Astrocyte (in vitro differentiated cells and primary cell): ENCODE measurements at regions not wholly inside any gene's neighbourhood (a gene's known extent, or its start where the extent isn't known, plus 50 kb on each side); places are given as distances from the start of the nearest gene placed in this dataset.

Source experiments
- DNase-seq: peaks from one replicate; pipeline ENCODE4 v3.0.0-alpha.2; 2010; ENCODE audit warnings: low read depth
- FAIRE-seq: peaks from 2 replicates; lab custom pipeline; 2011; peaks lifted over from hg19 to GRCh38; lab: Jason Lieb, UNC
- H2AFZ ChIP-seq: 2 replicates; pipeline ENCODE4 v1.6.0; 2012; ENCODE audit warnings: low read depth, low read length, inconsistent platforms
- H3K27ac ChIP-seq: 2 replicates; pipeline ENCODE4 v1.5.1; 2011; ENCODE audit warnings: low read depth, low read length, inconsistent platforms
- H3K27me3 ChIP-seq: 2 replicates; pipeline ENCODE4 v1.6.0; 2011; ENCODE audit warnings: low read length, inconsistent platforms; ENCODE audit not compliant: insufficient read depth
- H3K36me3 ChIP-seq: 2 replicates; pipeline ENCODE4 v1.5.1; 2011; ENCODE audit warnings: low read length, inconsistent platforms; ENCODE audit not compliant: insufficient read depth
- H3K4me1 ChIP-seq: 2 replicates; pipeline ENCODE4 v1.5.1; 2011; ENCODE audit warnings: low read length, inconsistent platforms; ENCODE audit not compliant: insufficient read depth
- H3K4me2 ChIP-seq: 2 replicates; pipeline ENCODE4 v1.6.0; 2012; ENCODE audit warnings: low read length, inconsistent platforms
- H3K4me3 ChIP-seq: 2 replicates; pipeline ENCODE4 v1.5.1; 2011; ENCODE audit warnings: low read depth, mild to moderate bottlenecking, low read length, inconsistent platforms; ENCODE audit not compliant: insufficient read depth
- H3K79me2 ChIP-seq: 2 replicates; pipeline ENCODE4 v1.6.0; 2012; ENCODE audit warnings: mild to moderate bottlenecking, low read length, inconsistent platforms; ENCODE audit not compliant: insufficient read depth
- H3K9ac ChIP-seq: 2 replicates; pipeline ENCODE4 v1.6.0; 2012; ENCODE audit warnings: mild to moderate bottlenecking, low read length, inconsistent platforms
- H3K9me3 ChIP-seq: 2 replicates; pipeline ENCODE4 v1.5.1; 2012; ENCODE audit warnings: low read depth, mild to moderate bottlenecking, low read length, inconsistent platforms; ENCODE audit not compliant: insufficient read depth
- H4K20me1 ChIP-seq: 2 replicates; pipeline ENCODE4 v1.6.0; 2012; ENCODE audit warnings: low read length, inconsistent platforms; ENCODE audit not compliant: insufficient read depth
- H3K27ac Mint-ChIP-seq: one replicate; pipeline ENCODE4 v1.8.0; 2021; ENCODE audit warnings: mild to moderate bottlenecking, mixed read lengths; ENCODE audit not compliant: unreplicated experiment
- H3K27me3 Mint-ChIP-seq: one replicate; pipeline ENCODE4 v1.8.0; 2021; ENCODE audit warnings: low read depth, mixed read lengths; ENCODE audit not compliant: unreplicated experiment
- H3K36me3 Mint-ChIP-seq: one replicate; pipeline ENCODE4 v1.8.0; 2021; ENCODE audit warnings: low read depth, mixed read lengths; ENCODE audit not compliant: unreplicated experiment
- H3K4me1 Mint-ChIP-seq: one replicate; pipeline ENCODE4 v1.8.0; 2021; ENCODE audit warnings: low read depth, mixed read lengths; ENCODE audit not compliant: unreplicated experiment
- H3K4me3 Mint-ChIP-seq: one replicate; pipeline ENCODE4 v1.8.0; 2021; ENCODE audit warnings: mild to moderate bottlenecking, moderate library complexity, mixed read lengths; ENCODE audit not compliant: unreplicated experiment
- H3K9me3 Mint-ChIP-seq: one replicate; pipeline ENCODE4 v1.8.0; 2021; ENCODE audit warnings: mild to moderate bottlenecking, mixed read lengths; ENCODE audit not compliant: unreplicated experiment
- EZH2 ChIP-seq: IDR thresholded peaks from 2 replicates; pipeline ENCODE4 v1.6.1; 2012; ENCODE audit warnings: mild to moderate bottlenecking, low read length, inconsistent platforms; ENCODE audit not compliant: insufficient read depth
- TF ChIP-seq, protein P1 (sequence below): IDR thresholded peaks from 2 replicates; pipeline ENCODE4 v1.5.1; 2011; ENCODE audit warnings: low read depth, mild to moderate bottlenecking, inconsistent platforms, low read length, moderate library complexity; ENCODE audit not compliant: insufficient read depth

DNA sequence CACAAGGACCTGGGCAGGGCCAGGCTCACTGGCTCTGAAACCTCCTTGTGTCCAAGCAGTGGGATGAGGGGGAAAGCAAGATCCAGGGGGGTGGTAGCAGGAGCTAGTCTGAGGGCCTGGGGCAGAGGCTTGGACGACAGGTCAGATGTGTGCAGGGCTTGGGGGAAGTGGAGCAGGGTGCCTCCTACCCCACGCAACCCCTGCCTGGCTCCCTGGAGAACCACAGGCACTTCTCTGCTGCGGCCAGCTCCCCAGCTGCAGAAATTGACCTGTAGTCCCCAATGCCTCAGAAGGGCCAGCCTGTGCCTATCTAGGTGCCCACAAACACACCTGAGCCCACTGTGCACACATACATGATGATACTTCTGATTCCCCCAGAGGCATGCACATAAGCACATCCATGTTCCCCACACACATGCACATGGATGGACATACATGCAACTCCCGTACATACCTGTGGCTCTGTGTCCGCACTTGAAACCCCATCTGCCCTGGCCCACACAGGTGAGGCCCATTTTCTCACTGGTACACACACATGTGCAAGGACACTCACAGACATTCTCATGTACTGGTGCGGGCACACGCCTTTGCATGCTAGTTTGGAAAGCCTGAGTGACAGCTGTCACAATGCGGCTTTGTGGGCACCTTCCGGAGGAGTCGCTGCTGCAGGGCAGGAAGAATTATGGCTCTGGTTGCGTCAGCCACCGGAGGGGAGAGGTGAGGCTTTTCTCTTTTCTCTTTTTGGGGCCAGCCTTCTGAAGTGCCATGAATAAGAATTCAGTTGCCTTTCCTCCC is 247.2 kb upstream of the CSF3R start:
- Mint-ChIP-seq H3K4me3 (no peak overlapping the region), H3K36me3 (no peaks in the 10 kb centered on the region), H3K9me3 (peaks cover 1% of the 10 kb centered on the region), H3K27me3 (peaks cover 55% of the 10 kb centered on the region), H3K27ac (no peak overlapping the region), H3K4me1 (no peaks in the 10 kb centered on the region)
- Histone ChIP-seq H3K9me3 (no peaks in the 10 kb centered on the region), H3K4me2 (no peak overlapping the region), H4K20me1 (no peaks in the 10 kb centered on the region), H3K27ac (no peak overlapping the region), H3K36me3 (no peaks in the 10 kb centered on the region), H2AFZ (no peak overlapping the region), H3K9ac (no peak overlapping the region), H3K79me2 (no peaks in the 10 kb centered on the region), H3K4me1 (no peaks in the 10 kb centered on the region), H3K27me3 (no peaks in the 10 kb centered on the region), H3K4me3 (no peak overlapping the region)
- FAIRE-seq (no peak), DNase-seq (no peak)
- TF ChIP-seq, protein P1, sequence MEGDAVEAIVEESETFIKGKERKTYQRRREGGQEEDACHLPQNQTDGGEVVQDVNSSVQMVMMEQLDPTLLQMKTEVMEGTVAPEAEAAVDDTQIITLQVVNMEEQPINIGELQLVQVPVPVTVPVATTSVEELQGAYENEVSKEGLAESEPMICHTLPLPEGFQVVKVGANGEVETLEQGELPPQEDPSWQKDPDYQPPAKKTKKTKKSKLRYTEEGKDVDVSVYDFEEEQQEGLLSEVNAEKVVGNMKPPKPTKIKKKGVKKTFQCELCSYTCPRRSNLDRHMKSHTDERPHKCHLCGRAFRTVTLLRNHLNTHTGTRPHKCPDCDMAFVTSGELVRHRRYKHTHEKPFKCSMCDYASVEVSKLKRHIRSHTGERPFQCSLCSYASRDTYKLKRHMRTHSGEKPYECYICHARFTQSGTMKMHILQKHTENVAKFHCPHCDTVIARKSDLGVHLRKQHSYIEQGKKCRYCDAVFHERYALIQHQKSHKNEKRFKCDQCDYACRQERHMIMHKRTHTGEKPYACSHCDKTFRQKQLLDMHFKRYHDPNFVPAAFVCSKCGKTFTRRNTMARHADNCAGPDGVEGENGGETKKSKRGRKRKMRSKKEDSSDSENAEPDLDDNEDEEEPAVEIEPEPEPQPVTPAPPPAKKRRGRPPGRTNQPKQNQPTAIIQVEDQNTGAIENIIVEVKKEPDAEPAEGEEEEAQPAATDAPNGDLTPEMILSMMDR: no peak
- no peak for TF ChIP-seq EZH2

DNA sequence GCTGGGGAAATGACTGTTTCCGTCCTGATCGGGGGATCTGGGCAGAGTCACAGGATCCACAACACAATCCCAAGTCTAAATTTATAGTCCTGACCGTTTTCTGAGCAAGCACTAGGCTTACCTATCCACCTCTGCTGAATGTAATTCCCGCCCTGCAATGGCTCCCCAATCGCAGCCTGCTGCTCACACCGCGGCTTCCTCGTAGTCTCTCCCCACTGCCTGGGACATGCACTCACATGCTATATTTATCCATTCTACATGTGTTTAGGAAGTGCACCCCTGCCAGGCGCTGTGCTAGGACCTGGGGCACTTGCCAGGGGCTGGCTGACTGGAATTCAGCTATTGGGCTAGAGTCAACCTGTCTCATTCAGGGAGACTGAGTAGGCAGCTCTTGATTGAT is 246.6 kb upstream of the CSF3R start:
- no peak overlapping the region for H2AFZ ChIP-seq
- H3K9me3 ChIP-seq: no peaks in the 10 kb centered on the region
- H3K27ac Mint-ChIP-seq: no peak overlapping the region
- FAIRE-seq (no peak), DNase-seq (no peak)
- H3K27me3 ChIP-seq: no peaks in the 10 kb centered on the region
- peaks cover 1% of the 10 kb centered on the region for H3K9me3 Mint-ChIP-seq
- no peaks in the 10 kb centered on the region for H3K79me2 ChIP-seq
- no peak overlapping the region for H3K4me2 ChIP-seq
- no peaks in the 10 kb centered on the region for H3K36me3 ChIP-seq
- H3K4me3 ChIP-seq: no peak overlapping the region
- no peak overlapping the region for H3K27ac ChIP-seq
- H3K9ac ChIP-seq: no peak overlapping the region
- H3K4me1 Mint-ChIP-seq: no peaks in the 10 kb centered on the region
- H4K20me1 ChIP-seq: no peaks in the 10 kb centered on the region
- TF ChIP-seq EZH2: no peak
- H3K36me3 Mint-ChIP-seq: no peaks in the 10 kb centered on the region
- peaks cover 55% of the 10 kb centered on the region for H3K27me3 Mint-ChIP-seq
- H3K4me3 Mint-ChIP-seq: no peak overlapping the region
- H3K4me1 ChIP-seq: no peaks in the 10 kb centered on the region

GRCh38 chr1:36728846-36729245 is 246.1 kb upstream of the CSF3R start:
- Mint-ChIP-seq H3K9me3 (peaks cover 1% of the 10 kb centered on the region), H3K27me3 (peaks cover 54% of the 10 kb centered on the region), H3K36me3 (no peaks in the 10 kb centered on the region), H3K4me3 (no peak overlapping the region), H3K27ac (no peak overlapping the region), H3K4me1 (no peaks in the 10 kb centered on the region)
- H3K27ac ChIP-seq: no peak overlapping the region
- H4K20me1 ChIP-seq: no peaks in the 10 kb centered on the region
- no peak overlapping the region for H3K9ac ChIP-seq
- H3K4me2 ChIP-seq: no peak overlapping the region
- no peaks in the 10 kb centered on the region for H3K79me2 ChIP-seq
- DNase-seq (no peak), FAIRE-seq (no peak)
- H3K4me3 ChIP-seq: no peak overlapping the region
- no peaks in the 10 kb centered on the region for H3K27me3 ChIP-seq
- H3K36me3 ChIP-seq: no peaks in the 10 kb centered on the region
- TF ChIP-seq EZH2: no peak
- TF ChIP-seq, protein P1: no peak
- no peaks in the 10 kb centered on the region for H3K9me3 ChIP-seq
- no peak overlapping the region for H2AFZ ChIP-seq
- H3K4me1 ChIP-seq: no peaks in the 10 kb centered on the region
